ENCODE measurements at regions not wholly inside any gene's neighbourhood (a gene's known extent, or its start where the extent isn't known, plus 50 kb on each side); places are given as distances from the start of the nearest gene placed in this dataset.

- TF ChIP-seq GABPB1 (CRISPR knock-in tag; IDR thresholded peaks at IDR 0.05) (no peak), CEBPZ (IDR thresholded peaks at IDR 0.05; ENCODE audit: borderline replicate concordance, low read depth, low read length) (no peak)
These were observed 442.2 kb upstream of the MAN1A1 start for GRCh38 chr6:119791736-119792135.
